Kidney epithelial cell (primary cell): ENCODE measurements at regions not wholly inside any gene's neighbourhood (a gene's known extent, or its start where the extent isn't known, plus 50 kb on each side); places are given as distances from the start of the nearest gene placed in this dataset.

Source experiments
- DNase-seq: peaks from one replicate; pipeline ENCODE4 v3.0.0-alpha.2; 2010; ENCODE audit warnings: low read depth
- H3K27me3 ChIP-seq: 2 replicates; pipeline ENCODE4 v1.6.0; 2011; ENCODE audit warnings: low read length; ENCODE audit not compliant: control insufficient read depth, insufficient read depth
- H3K36me3 ChIP-seq: 2 replicates; pipeline ENCODE4 v1.5.1; 2011; ENCODE audit warnings: low read length; ENCODE audit not compliant: control insufficient read depth, insufficient read depth
- H3K4me3 ChIP-seq: 2 replicates; pipeline ENCODE4 v1.5.1; 2011; ENCODE audit warnings: low read depth, mild to moderate bottlenecking, control low read depth, low read length
- CTCF ChIP-seq: IDR thresholded peaks from 2 replicates; pipeline ENCODE4 v1.5.1; 2011; ENCODE audit warnings: mild to moderate bottlenecking, moderate library complexity, low read length, control low read depth, inconsistent platforms; ENCODE audit not compliant: insufficient read depth, poor library complexity, severe bottlenecking

GRCh38 chr7:88610942-88611341 is 148.6 kb upstream of the ZNF804B start:
- Histone ChIP-seq H3K36me3 (no peaks in the 10 kb centered on the region), H3K4me3 (no peak overlapping the region), H3K27me3 (no peaks in the 10 kb centered on the region)
- no peak for TF ChIP-seq CTCF
- DNase-seq: no peak

GRCh38 chr7:88600695-88601094 is 158.8 kb upstream of the ZNF804B start:
- no peak for DNase-seq
- H3K36me3 ChIP-seq: no peaks in the 10 kb centered on the region
- TF ChIP-seq CTCF: no peak
- no peaks in the 10 kb centered on the region for H3K27me3 ChIP-seq
- no peak overlapping the region for H3K4me3 ChIP-seq

GRCh38 chr7:88599528-88599927 is 160.0 kb upstream of the ZNF804B start:
- H3K4me3 ChIP-seq: no peak overlapping the region
- no peak for DNase-seq
- no peak for TF ChIP-seq CTCF
- no peaks in the 10 kb centered on the region for H3K27me3 ChIP-seq
- no peaks in the 10 kb centered on the region for H3K36me3 ChIP-seq

GRCh38 chr7:88597941-88598425 is 161.5 kb upstream of the ZNF804B start:
- DNase-seq: no peak

DNA sequence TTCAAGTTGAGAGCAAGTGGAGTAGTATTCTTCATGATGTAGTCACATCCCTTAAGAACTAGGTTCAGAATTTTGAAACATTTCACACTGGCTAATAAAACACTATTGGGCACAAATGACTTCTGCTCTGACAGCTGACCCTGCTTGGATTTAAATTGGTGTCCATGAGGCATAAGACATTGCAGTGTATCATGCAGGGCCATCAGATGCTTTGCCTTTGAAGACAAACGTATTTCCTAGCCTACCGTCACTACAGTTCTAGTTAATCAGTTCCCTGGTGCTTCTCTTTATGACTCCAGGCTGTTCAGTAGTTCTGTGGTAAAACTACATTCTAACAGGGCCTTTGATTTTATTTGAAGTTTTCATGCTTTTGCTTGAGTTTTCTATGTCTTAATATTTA is 168.5 kb upstream of the ZNF804B start:
- no peak overlapping the region for H3K4me3 ChIP-seq
- no peaks in the 10 kb centered on the region for H3K27me3 ChIP-seq
- no peak for DNase-seq
- no peaks in the 10 kb centered on the region for H3K36me3 ChIP-seq
- TF ChIP-seq CTCF: no peak

More at GRCh38 chr7:88597941-88598425, 161.5 kb upstream of the ZNF804B start:
- Histone ChIP-seq H3K4me3 (no peak overlapping the region), H3K27me3 (no peaks in the 10 kb centered on the region), H3K36me3 (no peaks in the 10 kb centered on the region)
- no peak for TF ChIP-seq CTCF

DNA sequence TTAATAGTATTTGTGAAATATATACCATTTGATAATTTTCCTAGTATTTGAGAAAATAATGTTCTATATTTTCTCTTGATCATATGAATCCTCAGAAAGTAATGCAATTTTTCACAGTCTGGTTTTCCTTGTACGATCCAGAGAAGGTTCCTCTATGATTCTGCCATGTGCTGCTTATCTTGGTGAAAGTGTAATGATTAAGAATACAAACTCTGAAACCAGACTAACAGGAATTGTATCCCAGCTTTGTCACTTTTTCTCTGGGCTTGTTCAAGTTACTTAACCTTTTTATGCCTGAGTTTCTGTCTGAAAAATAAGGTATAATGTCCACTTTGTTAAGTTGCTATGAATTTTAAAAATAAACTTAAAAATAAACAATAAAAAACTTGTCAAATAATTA is 169.6 kb upstream of the ZNF804B start:
- TF ChIP-seq CTCF: no peak
- Histone ChIP-seq H3K27me3 (no peaks in the 10 kb centered on the region), H3K4me3 (no peak overlapping the region), H3K36me3 (no peaks in the 10 kb centered on the region)
- DNase-seq: no peak
